Fibroblast of upper back skin (primary cell): ENCODE measurements at regions not wholly inside any gene's neighbourhood (a gene's known extent, or its start where the extent isn't known, plus 50 kb on each side); places are given as distances from the start of the nearest gene placed in this dataset.

ENCODE experiments used
- DNase-seq: peaks from one replicate; pipeline ENCODE4 v3.0.0-alpha.2; 2013

GRCh38 chr5:51944500-51945125 lies 561.4 kb downstream of the ISL1 start:
- DNase-seq = no peak

DNA sequence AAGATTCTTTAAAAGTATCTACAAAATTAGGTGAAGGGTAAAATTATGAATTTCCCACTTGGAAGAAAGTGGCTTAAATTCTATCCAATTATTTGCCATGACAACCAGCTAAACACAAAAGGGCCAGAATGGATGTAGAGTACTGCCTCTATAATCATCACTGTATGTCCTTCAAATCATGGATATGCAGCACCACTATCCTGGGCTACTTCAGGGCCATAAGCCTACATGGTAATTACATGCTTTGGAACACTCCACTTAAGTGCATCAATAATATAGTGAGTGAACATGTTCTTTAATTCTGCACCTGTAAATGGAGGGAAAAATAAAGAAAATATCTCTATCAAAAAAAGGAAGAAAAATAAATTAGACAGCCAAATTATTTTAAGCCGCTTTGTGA lies 575.2 kb downstream of the ISL1 start:
- no peak for DNase-seq

DNA sequence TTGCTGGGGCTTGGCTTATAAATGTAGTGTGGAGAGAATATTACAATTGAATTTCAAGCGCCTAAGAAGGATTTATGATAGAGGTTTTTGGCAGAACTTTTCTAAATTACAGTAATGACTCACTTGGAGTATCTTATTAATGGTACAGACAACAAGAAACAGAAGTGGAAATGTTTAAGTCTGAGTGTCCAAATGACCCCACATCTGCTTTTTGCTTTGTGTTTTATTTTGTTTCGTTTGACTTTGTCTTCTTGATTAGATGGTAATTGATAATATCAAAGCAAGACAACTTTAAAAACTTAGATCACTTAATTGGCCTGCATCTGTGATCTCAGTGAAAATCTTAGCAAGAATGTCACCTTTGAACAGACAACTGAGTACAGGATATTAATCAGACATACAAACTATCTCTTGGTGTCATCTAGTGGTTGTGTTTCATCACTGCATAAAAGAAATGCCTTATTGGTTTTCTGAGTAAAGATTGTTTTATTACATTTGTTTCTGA lies 577.4 kb downstream of the ISL1 start:
- peak; percentile 0 for DNase-seq

- DNase-seq = no peak
Observed at GRCh38 chr5:51961154-51961562, 577.9 kb downstream of the ISL1 start.

GRCh38 chr5:51968756-51969155 lies 585.5 kb downstream of the ISL1 start:
- DNase-seq = no peak

DNA sequence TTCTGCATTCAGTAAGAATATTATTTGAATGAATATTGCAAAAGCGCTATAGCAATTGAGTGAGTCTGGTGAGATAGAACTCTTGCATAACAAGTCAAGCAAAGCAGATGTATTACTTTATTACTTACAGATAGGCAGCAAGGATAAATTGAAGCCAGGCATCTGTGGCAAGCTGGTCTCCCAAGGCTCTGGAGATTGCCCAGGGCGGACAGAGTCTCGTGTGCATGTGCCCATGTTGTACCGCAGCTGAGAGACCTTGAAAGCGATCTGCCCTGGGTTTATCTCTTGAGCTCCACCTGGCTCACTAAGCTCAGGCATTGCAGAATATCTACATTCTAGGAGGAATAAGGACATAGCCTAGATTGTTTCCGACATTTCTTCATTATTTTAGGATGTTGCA lies 591.6 kb downstream of the ISL1 start:
- no peak for DNase-seq

DNA sequence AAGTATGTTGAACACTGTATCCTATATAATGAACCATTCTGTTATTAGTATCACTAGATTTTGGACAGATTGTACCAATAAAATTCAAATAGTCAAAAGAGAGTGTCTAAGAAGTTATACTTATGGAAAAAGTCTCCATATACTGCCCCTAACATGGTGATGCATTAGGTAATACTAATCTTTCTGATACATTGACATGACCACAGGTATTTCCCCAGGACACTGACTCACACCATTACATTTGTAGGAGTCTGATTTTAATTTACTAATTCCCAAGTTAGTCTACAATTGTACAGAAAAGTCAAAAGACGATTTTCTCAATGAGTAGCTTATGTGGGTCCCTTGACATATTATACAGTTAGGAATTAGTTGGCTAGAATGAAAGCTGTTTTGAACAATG lies 593.8 kb downstream of the ISL1 start:
- DNase-seq = no peak

- no peak for DNase-seq
Observed at GRCh38 chr5:51983161-51983560, 599.9 kb downstream of the ISL1 start.

DNA sequence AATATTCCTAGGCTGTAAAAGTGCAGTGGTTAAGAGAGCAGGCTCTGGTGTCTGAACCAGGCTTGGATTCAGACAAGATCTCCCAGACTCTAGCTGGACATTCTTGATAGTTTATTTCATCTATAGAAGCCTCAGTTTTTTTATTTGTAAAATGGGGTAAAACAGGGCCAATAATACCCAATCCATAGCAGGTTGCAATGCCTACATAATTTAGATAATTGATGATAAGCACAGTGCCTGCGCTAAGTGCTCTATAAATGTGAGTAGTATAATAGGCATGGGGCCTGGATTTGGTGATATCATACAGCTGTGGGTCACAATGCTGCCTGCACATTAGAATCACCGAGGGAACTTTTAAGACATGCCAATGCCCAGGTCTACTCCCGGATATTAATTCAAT lies 603.5 kb downstream of the ISL1 start:
- DNase-seq = no peak

DNA sequence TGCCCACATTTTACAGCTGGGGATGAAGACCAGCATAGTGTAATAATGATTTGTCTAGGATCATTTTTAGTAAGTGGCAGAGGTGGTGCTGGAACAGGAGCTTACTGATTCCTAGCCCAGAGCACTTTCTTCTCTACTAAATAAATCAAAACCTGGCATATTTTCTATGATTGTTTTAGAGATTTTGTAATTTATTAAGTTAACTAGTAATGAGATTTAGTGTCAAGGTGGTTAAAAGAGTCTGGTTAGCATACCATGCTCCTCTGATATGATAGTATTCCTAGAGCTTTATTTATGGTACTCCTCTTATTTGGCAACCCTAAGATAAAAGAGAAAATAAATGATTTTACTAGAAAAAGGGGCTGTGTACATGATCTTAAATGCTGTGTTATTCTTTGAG lies 604.0 kb downstream of the ISL1 start:
- DNase-seq = no peak

- no peak for DNase-seq
Observed at GRCh38 chr5:51987669-51988209, 604.5 kb downstream of the ISL1 start.

- DNase-seq = no peak
Observed at GRCh38 chr5:51988634-51989033, 605.4 kb downstream of the ISL1 start.

DNA sequence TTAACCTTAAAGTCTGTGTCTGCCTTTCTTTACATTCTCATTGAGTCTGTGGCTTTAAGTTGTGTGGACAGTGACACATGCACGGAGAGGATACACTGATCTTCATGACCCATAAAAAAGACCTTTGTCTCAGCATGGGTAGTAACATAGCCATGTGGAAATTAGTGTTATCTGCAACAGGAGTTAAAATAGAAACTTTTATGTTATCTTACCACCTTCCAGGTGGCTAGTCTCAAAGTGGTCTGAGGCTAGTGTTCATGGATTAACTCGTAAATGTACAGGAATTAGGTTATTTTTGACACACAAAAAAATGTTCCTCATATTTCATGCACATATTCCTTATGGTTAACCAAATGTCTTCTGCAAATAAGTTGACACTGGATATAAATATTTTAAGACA lies 607.0 kb downstream of the ISL1 start:
- no peak for DNase-seq

- no peak for DNase-seq
Observed at GRCh38 chr5:51990661-51991180, 607.5 kb downstream of the ISL1 start.

- DNase-seq = no peak
Observed at GRCh38 chr5:51991940-51992339, 608.7 kb downstream of the ISL1 start.

DNA sequence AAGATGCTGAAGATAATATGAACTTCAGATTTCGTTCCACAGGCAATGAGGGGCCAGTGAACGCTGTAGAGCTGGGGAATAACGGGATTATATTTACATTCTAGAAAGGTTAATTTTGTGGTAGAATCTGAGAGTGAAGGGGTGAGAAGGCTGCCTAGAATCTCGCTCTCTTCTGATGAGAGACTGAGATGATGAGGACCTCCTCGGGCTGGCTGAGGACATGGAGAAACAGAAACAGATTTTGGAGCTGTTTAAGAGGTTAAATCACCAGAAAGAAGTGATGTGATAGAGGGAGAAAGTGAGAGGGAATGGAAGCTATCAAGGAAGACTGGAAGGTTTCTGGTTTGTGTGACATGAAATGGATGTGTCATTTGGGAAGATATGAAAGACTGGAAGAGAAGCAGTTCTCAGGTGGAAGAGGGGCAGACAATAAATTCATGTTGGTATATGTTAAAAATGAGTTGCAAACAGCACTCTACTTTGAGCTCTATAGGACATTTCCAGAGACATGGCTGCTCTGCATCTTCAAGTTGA lies 612.6 kb downstream of the ISL1 start:
- DNase-seq = no peak

DNA sequence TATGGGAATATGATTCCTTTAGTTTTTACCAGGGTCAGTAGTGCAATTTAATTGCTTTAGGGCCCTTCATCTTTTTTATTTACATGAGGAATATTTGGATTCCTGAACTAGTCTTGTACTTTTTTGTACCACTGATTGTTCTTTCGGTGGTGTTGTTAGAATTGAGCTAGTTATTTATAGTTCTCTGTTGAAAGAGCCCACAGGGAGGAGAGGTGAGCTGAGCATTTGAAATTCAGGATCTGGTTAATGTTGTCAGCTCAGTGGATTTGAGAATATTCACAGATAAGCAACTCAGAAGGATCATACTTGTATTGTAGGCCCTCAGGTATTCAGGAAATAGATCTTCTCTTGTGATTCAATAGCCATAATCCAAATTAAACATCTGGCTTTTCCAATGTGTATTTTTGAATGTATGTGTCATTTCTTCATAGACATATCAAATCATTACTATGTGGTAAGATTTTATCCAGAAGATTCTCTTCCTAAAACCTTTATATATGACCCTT lies 613.2 kb downstream of the ISL1 start:
- DNase-seq = no peak

GRCh38 chr5:51997500-51997899 lies 614.3 kb downstream of the ISL1 start:
- no peak for DNase-seq

DNA sequence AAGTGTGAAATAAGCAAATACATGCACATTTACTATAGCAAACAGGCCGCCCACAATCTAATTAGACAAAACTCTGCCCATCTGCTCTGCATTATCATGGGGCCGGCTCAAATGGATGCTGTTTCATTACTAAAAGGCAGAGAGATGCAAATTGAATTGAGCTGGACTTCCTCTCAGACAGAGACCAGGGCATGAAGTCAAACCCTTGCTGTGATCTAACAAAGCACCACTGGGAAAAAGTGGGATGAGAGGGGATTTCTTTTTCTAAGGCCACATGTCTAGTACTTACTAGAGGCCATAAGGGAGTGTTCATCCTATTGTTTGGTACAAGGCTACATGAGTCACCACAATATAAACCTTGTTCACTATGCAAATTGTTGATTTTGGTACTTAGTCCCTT lies 614.7 kb downstream of the ISL1 start:
- no peak for DNase-seq

DNA sequence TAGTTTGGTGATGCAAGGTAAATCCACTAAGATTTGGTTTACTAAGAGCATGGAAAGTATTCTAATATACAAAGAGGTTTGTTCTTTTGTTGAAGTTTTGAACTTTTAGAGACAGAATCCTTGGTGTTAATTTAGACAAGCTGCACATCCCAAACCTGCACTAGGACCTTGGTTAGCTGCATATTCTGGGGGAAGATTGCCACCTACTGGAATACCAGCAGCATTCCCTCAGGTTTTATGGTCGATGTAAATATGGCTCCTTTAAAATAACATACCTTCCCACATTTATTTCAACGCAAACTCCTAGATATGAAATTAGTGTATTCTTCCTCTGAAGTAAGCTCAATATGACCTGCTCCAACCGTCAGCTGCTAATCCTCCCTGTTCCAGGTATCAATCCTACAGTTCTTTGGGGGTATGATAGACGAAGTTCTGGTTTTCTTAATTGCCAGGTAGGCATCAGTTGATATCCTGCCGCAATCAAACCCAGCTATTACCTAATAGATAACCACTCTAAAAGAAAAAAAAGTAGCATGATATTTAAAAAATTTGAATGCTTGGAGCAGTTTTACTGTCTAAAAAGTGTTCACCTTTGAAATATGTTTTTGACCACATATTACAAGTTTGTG lies 624.1 kb downstream of the ISL1 start:
- peak; percentile 22 for DNase-seq

DNA sequence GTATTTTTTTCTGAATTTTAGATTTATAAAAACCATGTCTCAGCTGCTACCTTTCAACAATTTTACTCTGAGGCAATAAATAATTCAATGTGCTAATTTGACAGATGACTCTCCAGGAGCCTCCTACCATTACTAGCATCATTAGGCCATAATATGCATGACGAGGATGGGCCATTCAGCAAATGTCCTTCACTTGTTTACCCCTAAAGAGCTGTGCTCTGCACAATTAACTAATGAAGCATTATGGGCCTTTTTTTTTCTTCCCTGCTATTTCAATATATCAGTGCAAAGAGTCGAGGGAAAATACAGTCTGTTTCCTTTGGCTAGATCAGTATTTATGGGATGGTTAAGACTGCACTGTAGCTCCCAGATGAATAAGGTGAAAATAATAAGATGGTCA lies 627.2 kb downstream of the ISL1 start:
- DNase-seq = no peak

GRCh38 chr5:52013523-52013922 lies 630.3 kb downstream of the ISL1 start:
- DNase-seq = no peak

DNA sequence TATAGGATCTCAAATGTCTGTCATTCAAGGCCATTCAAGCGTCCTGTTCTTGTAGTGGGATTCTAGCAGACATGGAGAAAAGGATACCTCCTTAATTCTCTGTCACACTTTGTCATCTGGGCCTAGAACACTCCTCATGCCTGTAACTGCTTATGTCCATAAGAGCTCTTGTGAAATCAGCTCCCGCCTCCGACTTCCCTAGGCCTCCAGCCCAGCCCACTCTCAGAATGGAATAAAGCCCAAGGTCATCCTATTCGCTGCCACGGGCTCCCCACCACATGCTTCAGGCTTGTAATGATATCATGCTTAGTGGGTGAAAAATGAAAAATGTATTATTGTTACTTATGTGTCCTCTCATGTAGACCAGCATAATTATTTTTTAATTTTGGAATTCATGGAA lies 632.5 kb downstream of the ISL1 start:
- DNase-seq = no peak

DNA sequence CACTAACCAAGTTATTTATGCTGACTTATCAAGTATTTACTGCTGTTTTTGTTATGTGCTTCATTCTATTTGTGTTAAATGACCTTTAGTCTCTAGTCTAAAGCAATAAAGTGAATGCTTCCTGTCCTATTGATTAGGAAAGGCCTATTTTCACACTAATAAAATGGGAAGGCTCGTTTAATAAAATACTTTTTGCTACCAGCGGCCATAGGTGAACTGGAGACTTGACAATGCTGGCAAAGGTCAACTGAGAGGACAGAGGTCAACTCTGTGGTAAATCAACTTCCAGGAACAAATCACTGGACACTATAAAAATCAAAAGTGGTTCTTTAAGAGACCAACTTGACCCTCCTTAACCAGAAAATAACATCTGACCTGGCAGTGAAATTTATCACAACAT lies 634.3 kb downstream of the ISL1 start:
- no peak for DNase-seq
